Fibroblast of lung (primary cell): ENCODE measurements at regions not wholly inside any gene's neighbourhood (a gene's known extent, or its start where the extent isn't known, plus 50 kb on each side); places are given as distances from the start of the nearest gene placed in this dataset.

ENCODE experiments used
- EZH2 ChIP-seq: IDR thresholded peaks from 2 replicates; pipeline ENCODE4 v1.5.1; 2012; ENCODE audit warnings: low read length, control low read depth, mild to moderate bottlenecking; ENCODE audit errors: missing control alignments
- TF ChIP-seq, protein P1 (sequence below), 2 donors: IDR thresholded peaks in 1 of 2; conservative IDR thresholded peaks in 1 of 2; 1 replicate in 1 of 2; 2 replicates in 1 of 2; pipeline ENCODE4 v1.5.1; 2011 to 2012; ENCODE audit warnings: low read length in 2 of 2, control low read depth in 1 of 2, inconsistent platforms in 1 of 2, low read depth in 1 of 2, mild to moderate bottlenecking in 1 of 2

DNA sequence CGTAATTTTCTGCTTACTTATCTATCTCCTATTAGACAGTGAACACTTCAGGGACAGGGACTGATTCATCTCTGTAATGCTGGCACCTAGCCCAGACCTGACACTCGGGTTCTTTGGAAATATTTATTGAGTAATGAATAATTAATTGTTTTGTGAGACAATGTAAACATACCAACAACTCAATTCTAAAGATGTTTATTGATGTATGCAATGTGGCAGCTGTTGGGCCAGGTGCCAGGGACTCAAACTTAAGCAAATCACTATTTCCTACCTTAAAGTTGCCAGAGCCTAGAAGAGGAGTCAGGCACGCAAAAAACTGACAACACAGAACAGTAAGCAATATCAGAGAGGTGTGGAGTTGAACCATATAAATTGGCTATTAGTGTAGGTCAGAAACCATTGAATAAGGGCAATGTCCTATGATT lies 63.6 kb upstream of the BMPER start:
- TF ChIP-seq, protein P1, sequence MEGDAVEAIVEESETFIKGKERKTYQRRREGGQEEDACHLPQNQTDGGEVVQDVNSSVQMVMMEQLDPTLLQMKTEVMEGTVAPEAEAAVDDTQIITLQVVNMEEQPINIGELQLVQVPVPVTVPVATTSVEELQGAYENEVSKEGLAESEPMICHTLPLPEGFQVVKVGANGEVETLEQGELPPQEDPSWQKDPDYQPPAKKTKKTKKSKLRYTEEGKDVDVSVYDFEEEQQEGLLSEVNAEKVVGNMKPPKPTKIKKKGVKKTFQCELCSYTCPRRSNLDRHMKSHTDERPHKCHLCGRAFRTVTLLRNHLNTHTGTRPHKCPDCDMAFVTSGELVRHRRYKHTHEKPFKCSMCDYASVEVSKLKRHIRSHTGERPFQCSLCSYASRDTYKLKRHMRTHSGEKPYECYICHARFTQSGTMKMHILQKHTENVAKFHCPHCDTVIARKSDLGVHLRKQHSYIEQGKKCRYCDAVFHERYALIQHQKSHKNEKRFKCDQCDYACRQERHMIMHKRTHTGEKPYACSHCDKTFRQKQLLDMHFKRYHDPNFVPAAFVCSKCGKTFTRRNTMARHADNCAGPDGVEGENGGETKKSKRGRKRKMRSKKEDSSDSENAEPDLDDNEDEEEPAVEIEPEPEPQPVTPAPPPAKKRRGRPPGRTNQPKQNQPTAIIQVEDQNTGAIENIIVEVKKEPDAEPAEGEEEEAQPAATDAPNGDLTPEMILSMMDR (conservative IDR thresholded peaks at IDR 0.05 in 1 of 2, IDR thresholded peaks at IDR 0.05 in 1 of 2; ENCODE audit: low read depth in 1 of 2, low read length in 2 of 2): no peak
- no peak for TF ChIP-seq EZH2
